DMS153 treated with DMSO at 0.1 percent for 48 hours (cell line): ENCODE measurements at regions not wholly inside any gene's neighbourhood (a gene's known extent, or its start where the extent isn't known, plus 50 kb on each side); places are given as distances from the start of the nearest gene placed in this dataset.
"Not testable (repeated sequence)": the region's sequence is repeated elsewhere in the genome, so short reads cannot be mapped to it uniquely, and the experiment has no call there.

Source experiments
- DNase-seq: peaks from one replicate; lab custom pipeline; 2025; ENCODE audit not compliant: unreplicated experiment; lab: John Stamatoyannopoulos, UW

- DNase-seq: no peak
Observed at GRCh38 chr10:9911488-9911887, 1106.2 kb upstream of the CELF2 start.

GRCh38 chr10:9913876-9914514 lies 1103.7 kb upstream of the CELF2 start:
- DNase-seq: no peak

GRCh38 chr10:9921544-9921943 lies 1096.1 kb upstream of the CELF2 start:
- no peak for DNase-seq

DNA sequence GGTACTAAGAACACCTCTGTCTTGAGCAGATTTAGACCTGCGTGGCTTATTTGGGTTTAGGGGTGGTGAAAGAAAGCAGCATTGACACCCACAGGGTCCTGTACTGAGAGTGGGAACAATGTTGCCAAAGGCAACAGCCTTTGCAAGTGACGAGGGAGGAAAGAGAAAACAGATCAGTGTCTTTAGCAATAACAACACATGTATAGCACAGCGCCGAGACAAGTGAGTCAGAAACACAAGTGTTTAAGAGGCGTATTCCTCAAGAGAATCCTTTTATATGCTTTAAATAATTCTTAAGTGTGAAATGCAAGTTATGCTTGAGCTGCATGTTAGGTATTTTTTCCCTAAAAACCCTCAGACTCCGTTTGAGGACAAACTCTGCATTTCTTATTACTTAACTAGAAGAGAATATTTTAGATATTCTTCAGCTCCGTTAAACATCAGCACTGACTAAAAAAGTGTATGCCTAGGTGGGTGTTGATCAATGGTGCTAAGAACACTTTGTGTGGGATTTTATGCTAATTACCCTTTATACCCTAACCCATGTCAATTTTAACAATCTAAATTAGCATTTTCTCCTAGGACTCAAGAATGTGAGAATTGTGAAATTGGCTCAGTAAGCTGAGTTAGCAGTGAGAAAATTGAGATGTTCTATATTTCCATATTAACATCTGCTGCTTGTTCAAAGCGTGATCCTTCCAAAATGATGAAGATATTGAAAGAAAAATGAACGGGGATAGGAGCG lies 1095.4 kb upstream of the CELF2 start:
- no peak for DNase-seq

DNA sequence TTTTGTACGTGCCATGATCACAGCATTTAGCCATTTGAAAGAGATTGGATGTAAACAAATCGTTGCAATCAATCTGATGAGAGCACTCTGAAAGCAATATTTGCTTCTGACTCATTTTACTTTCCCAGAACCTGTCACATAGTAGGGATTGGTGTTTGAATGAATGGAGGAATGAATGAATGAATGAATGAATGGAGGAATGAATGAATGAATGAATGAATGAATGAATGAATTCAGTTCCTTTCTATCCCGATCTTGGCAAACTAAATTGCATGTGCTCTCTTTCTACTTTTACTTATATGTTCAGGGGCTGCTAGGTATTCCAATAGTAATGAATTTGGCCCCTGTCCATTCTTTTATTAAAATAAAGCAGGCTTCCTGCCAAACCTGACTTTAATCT lies 1091.7 kb upstream of the CELF2 start:
- no peak for DNase-seq

GRCh38 chr10:9926881-9927280 lies 1090.8 kb upstream of the CELF2 start:
- no peak for DNase-seq

DNA sequence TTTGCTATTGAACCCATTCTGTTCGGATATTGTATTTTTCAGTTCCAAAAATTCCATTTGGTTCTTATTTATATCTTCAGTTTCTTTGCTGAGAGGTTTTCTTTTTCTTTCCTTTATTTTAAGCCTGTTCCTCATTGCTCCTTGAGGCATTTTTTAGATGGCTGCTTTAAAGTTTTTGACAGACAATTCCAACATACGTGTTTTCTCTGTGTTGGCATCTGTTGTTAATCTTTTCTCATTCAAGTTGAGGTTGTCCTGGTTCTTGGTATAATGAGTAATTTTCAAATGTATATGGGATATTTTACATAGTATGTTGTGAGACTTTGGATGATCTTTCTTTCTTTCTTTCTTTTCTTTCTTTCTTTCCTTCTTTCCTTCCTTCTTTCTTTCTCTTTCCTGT lies 1078.0 kb upstream of the CELF2 start:
- no peak for DNase-seq

GRCh38 chr10:9944690-9945089 lies 1073.0 kb upstream of the CELF2 start:
- no peak for DNase-seq

DNA sequence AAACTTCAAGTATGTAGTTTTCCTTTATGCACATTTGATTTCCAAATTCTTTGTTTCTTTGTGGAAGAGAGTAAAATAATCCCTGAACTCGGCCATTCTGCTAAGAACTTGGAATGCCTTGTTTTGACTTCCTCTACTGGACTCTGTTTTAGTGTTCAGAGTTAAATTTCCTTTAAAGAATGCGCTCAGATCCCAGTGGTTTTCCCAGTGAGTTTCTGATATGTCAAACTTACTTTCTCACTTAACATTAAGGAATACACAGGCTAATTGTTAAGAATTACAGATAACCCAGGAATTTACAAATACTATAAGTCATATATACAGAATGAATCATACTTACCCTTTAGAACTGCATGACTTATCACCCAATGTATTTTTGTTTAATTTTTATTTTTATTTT lies 1067.6 kb upstream of the CELF2 start:
- no peak for DNase-seq

DNA sequence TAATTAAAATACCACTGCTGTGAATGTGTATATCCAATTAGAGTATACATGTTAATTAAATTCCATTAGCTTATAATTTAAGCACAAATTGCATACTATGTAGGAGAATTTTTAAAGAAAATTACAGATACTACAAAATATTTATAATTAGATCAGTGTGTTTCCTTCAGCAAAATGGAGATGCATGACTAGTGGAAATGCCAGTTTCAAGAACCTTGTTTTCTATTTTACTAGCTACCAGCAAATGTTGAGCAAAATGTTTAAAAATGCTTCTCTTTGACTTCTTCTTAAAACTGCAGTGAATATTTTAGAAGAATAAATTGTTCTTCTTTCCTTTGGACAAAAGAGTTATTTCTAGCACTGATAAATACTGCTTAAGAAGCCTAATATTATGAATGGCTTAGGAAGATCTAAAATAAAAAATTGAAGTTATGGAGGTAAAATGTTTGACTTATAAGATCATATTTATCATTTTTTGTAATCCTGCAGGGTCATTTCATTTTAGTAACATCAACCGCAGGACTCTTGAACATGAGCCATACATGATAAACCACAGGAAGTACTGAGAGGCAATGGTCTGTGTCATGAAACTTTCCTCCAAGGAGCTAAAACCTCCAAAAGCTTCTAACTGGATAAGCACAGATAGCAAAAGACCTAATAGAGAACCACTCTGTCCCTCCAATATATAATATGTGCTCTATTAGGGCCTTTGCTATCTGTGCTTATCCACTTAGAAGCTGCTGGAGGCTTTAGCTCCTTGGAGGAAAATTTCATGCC lies 1066.0 kb upstream of the CELF2 start:
- no peak for DNase-seq

- DNase-seq: no peak
Observed at GRCh38 chr10:9957351-9957750, 1060.3 kb upstream of the CELF2 start.

DNA sequence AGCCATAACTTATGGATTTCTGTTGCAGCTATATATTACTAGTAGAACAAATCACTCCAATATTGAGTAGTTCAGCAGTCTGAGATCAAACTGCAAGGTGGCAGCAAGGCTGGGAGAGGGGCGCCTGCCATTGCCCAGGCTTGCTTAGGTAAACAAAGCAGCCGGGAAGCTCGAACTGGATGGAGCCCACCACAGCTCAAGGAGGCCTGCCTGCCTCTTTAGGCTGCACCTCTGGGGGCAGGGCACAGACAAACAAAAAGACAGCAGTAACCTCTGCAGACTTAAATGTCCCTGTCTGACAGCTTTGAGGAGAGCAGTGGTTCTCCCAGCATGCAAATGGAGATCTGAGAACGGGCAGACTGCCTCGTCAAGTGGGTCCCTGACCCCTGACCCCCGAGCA lies 1059.8 kb upstream of the CELF2 start:
- not testable (repeated sequence) for DNase-seq

GRCh38 chr10:9965341-9965740 lies 1052.3 kb upstream of the CELF2 start:
- no peak for DNase-seq

DNA sequence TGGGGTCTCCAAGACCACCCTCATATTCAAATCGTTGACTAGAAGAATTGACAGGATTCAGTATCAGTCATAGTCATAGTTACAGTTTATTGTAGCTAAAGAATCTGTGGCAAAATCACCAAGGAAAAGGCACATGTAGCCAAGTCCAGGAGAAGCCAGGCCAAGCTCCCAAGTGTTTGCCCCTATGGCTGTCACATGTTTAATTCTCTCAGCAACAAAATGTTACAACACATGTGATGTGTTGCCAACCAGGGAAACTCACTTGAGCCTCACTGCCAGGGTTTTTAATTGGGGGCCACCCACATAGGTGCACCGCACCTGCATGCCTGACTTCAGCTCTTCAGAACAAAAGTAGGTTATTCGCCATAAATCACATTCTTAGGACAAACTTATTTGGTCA lies 1030.9 kb upstream of the CELF2 start:
- DNase-seq: no peak

- no peak for DNase-seq
Observed at GRCh38 chr10:9987197-9987596, 1030.5 kb upstream of the CELF2 start.

DNA sequence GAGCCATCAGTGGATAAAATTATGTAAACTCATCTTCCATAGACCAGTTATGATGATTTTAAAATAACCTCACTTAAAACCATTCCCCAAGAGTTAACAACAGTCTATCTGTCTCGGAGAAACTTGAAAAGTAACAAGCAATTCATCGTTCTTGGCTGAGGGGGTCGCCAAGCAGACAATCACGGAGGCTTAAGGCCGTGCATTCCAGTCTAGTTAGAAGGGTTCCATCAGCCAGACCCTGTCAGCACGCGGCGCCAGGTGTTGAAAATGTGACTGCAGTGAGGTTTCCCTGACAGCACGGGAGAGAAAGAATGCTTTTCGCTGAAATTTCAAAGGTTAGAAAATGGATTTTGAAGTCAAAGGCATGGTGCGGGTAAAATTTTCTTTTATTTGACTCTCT lies 1025.0 kb upstream of the CELF2 start:
- DNase-seq: no peak

- no peak for DNase-seq
Observed at GRCh38 chr10:9994131-9994530, 1023.5 kb upstream of the CELF2 start.

GRCh38 chr10:9999627-10000026 lies 1018.0 kb upstream of the CELF2 start:
- DNase-seq: no peak

- no peak for DNase-seq
Observed at GRCh38 chr10:10007957-10008356, 1009.7 kb upstream of the CELF2 start.

- DNase-seq: no peak
Observed at GRCh38 chr10:10010397-10010796, 1007.3 kb upstream of the CELF2 start.

DNA sequence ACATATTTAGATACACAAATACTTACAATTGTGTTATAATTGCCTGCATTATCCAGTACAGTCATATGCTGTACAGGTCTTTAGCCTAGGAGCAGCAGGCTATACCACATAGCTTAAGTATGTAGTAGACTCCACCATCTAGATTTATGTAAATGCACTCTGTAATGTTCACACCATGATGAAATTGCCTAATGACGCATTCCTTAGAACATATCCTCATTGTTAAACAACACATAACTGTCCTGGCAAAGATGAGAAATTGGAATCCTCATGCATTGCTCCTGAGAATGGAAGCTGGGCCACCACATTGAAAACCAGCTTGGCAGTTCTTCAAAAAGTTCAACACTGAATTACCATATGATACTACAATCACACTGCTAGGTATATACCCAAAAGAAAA lies 1002.8 kb upstream of the CELF2 start:
- no peak for DNase-seq

DNA sequence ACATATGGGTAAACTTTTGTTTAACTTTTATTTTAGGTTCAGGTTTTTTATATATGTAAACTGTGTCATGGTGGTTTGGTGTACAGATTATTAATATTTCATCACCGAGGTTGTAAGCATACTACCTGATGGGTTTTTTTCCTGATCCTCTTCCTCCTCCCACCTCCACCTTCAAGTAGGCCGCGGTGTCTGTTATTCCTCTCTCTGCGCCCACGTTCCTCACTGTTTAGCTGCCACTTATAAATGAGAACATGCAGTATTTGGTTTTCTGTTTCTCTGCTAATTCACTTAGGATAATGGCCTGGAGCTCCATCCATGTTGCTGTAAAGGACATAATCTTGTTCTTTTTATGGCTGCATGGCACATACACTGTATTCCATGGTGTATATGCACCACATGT lies 1000.0 kb upstream of the CELF2 start:
- DNase-seq: no peak
